ENCODE measurements at regions not wholly inside any gene's neighbourhood (a gene's known extent, or its start where the extent isn't known, plus 50 kb on each side); places are given as distances from the start of the nearest gene placed in this dataset.

- TF ChIP-seq USF1 (IDR thresholded peaks at IDR 0.05; ENCODE audit: borderline replicate concordance, low read depth) (no peak), SMC3 (IDR thresholded peaks at IDR 0.05; ENCODE audit: low read depth, low read length) (no peak), GATA2 (CRISPR knock-in tag; IDR thresholded peaks at IDR 0.05) (no peak), FOXM1 (IDR thresholded peaks at IDR 0.05; ENCODE audit: low read depth) (no peak)
- TF ChIP-seq, protein P1, sequence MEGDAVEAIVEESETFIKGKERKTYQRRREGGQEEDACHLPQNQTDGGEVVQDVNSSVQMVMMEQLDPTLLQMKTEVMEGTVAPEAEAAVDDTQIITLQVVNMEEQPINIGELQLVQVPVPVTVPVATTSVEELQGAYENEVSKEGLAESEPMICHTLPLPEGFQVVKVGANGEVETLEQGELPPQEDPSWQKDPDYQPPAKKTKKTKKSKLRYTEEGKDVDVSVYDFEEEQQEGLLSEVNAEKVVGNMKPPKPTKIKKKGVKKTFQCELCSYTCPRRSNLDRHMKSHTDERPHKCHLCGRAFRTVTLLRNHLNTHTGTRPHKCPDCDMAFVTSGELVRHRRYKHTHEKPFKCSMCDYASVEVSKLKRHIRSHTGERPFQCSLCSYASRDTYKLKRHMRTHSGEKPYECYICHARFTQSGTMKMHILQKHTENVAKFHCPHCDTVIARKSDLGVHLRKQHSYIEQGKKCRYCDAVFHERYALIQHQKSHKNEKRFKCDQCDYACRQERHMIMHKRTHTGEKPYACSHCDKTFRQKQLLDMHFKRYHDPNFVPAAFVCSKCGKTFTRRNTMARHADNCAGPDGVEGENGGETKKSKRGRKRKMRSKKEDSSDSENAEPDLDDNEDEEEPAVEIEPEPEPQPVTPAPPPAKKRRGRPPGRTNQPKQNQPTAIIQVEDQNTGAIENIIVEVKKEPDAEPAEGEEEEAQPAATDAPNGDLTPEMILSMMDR (IDR thresholded peaks at IDR 0.05): no peak
Observed at GRCh38 chr6:14595751-14596150, 478.2 kb downstream of the CD83 start.

All from SK-N-SH (cell line).